GM23248 (cell line): ENCODE measurements at regions not wholly inside any gene's neighbourhood (a gene's known extent, or its start where the extent isn't known, plus 50 kb on each side); places are given as distances from the start of the nearest gene placed in this dataset.

ENCODE experiments used
- DNase-seq: peaks from one replicate; pipeline ENCODE4 v3.0.0-alpha.2; 2015
- H2AFZ ChIP-seq: fragments of 200-600 bp; sonication (generic); 2 replicates; pipeline ENCODE4 v1.6.1; 2016; ENCODE audit warnings: antibody characterized with exemption
- H3F3A ChIP-seq: fragments of 200-600 bp; sonication (generic); 2 replicates; pipeline ENCODE4 v1.6.1; 2016; ENCODE audit warnings: mild to moderate bottlenecking, antibody characterized with exemption, mixed run types; ENCODE audit not compliant: insufficient read depth
- H3K27ac ChIP-seq: fragments of 200-600 bp; sonication (generic); 2 replicates; pipeline ENCODE4 v1.5.1; 2016; ENCODE audit warnings: mild to moderate bottlenecking
- H3K27me3 ChIP-seq: fragments of 200-600 bp; sonication (generic); replicated peaks from 2 replicates; pipeline ENCODE4 v1.6.1; 2016; ENCODE audit warnings: mild to moderate bottlenecking; ENCODE audit not compliant: insufficient read depth
- H3K36me3 ChIP-seq: fragments of 200-600 bp; sonication (generic); 2 replicates; pipeline ENCODE4 v1.6.1; 2016; ENCODE audit warnings: low read depth, mild to moderate bottlenecking
- H3K4me1 ChIP-seq: fragments of 200-600 bp; sonication (generic); 2 replicates; pipeline ENCODE4 v1.6.1; 2016; ENCODE audit warnings: mild to moderate bottlenecking; ENCODE audit not compliant: insufficient read depth
- H3K4me2 ChIP-seq: fragments of 200-600 bp; sonication (generic); one replicate; pipeline ENCODE4 v1.6.1; 2016; ENCODE audit warnings: mild to moderate bottlenecking; ENCODE audit not compliant: unreplicated experiment
- H3K4me3 ChIP-seq: fragments of 200-600 bp; sonication (generic); 2 replicates; pipeline ENCODE4 v1.5.1; 2016; ENCODE audit warnings: mild to moderate bottlenecking
- H3K79me2 ChIP-seq: fragments of 200-600 bp; sonication (generic); 2 replicates; pipeline ENCODE4 v1.6.1; 2016; ENCODE audit warnings: mild to moderate bottlenecking; ENCODE audit not compliant: insufficient read depth
- H3K9ac ChIP-seq: fragments of 200-600 bp; sonication (generic); 2 replicates; pipeline ENCODE4 v1.6.1; 2016; ENCODE audit warnings: mild to moderate bottlenecking
- H3K9me2 ChIP-seq: fragments of 200-600 bp; sonication (generic); 2 replicates; pipeline ENCODE4 v1.6.1; 2016; ENCODE audit warnings: mixed run types, mild to moderate bottlenecking, moderate library complexity; ENCODE audit not compliant: insufficient read depth
- H3K9me3 ChIP-seq: fragments of 200-600 bp; sonication (generic); one replicate; pipeline ENCODE4 v1.6.1; 2017; ENCODE audit warnings: low read depth
- H4K20me1 ChIP-seq: fragments of 200-600 bp; sonication (generic); 2 replicates; pipeline ENCODE4 v1.6.0; 2016; ENCODE audit not compliant: insufficient read depth
- EZH2 ChIP-seq: fragments of 200-600 bp; sonication (generic); IDR thresholded peaks from 2 replicates; pipeline ENCODE4 v1.6.1; 2018; ENCODE audit warnings: antibody characterized with exemption, mild to moderate bottlenecking; ENCODE audit not compliant: insufficient read depth, poor library complexity, severe bottlenecking
- EZH2phosphoT487 ChIP-seq: fragments of 200-600 bp; sonication (generic); IDR thresholded peaks from 2 replicates; pipeline ENCODE4 v1.6.1; 2018; ENCODE audit warnings: antibody characterized with exemption, moderate library complexity, mild to moderate bottlenecking, low read depth; ENCODE audit not compliant: insufficient read depth
- WGBS, 2 experiments: methylation state at CpG; one replicate each; pipeline ENCODE4 v1.1.6; 2015 to 2017; ENCODE audit warnings: low lambda C conversion rate in 2 of 2, low coverage in 1 of 2; ENCODE audit errors: missing lambda C conversion rate in 2 of 2; 5-methylcytosine and 5-hydroxymethylcytosine counted together
- in situ Hi-C: fragments of 300-500 bp; cut with MboI; formaldehyde crosslinking; loops from 2 replicates; pipeline ENCODE4 v1.15.0; 2020

DNA sequence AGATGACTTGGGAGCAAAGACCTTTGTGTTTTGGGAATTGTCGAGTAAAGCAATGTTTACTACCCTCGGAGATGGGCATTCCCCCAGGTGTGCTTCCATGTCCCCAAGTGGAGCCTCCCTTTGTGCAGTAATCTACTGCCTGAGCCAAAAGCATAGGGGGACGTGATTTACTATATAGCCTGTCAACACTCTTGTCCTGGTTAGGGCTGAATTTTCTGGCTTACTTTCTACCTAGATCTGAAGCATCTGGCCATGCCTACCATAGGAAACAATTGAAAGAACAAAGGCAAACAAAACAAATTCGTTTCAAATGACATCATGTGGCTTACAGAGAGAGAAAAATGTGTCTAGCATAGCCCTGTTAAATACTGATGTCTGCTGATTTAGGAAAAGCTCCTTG, 350.6 kb downstream of the SAMD5 start:
- no peaks in the 10 kb centered on the region for H3K27me3 ChIP-seq
- H3F3A ChIP-seq = no peaks in the 10 kb centered on the region
- H3K79me2 ChIP-seq = no peaks in the 10 kb centered on the region
- H3K4me2 ChIP-seq = no peak overlapping the region
- no peak overlapping the region for H3K27ac ChIP-seq
- H3K9me3 ChIP-seq = no peaks in the 10 kb centered on the region
- 5 to 12% methylated on average over 4 of the region's 4 CpGs for WGBS, 2 experiments
- no peak overlapping the region for H2AFZ ChIP-seq
- DNase-seq = no peak
- no peak overlapping the region for H3K4me3 ChIP-seq
- TF ChIP-seq EZH2 (no peak), EZH2phosphoT487 (no peak)
- H4K20me1 ChIP-seq = no peaks in the 10 kb centered on the region
- no peaks in the 10 kb centered on the region for H3K4me1 ChIP-seq
- in situ Hi-C loops = no loop called here
- no peaks in the 10 kb centered on the region for H3K9me2 ChIP-seq
- H3K9ac ChIP-seq = no peak overlapping the region
- no peaks in the 10 kb centered on the region for H3K36me3 ChIP-seq

DNA sequence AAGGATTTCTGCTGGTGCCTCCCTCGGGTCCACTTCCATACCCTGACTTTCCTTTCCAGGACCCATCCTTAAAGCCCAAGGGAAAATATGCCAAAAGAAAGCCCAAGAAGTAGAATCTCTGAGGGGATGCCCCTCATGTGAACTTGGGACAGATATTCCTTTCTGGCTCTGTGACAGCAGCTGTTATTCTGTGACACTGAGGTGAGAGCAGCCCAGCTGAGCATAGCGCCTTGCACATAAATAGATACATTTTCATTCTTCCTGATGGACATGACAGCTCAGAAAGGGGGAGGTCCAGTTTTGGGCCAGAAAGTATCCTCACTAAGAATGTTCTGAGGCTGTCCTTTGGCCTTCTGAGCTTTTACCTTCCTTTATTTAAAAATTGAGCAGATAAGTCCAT, 353.2 kb downstream of the SAMD5 start:
- no peak for DNase-seq

DNA sequence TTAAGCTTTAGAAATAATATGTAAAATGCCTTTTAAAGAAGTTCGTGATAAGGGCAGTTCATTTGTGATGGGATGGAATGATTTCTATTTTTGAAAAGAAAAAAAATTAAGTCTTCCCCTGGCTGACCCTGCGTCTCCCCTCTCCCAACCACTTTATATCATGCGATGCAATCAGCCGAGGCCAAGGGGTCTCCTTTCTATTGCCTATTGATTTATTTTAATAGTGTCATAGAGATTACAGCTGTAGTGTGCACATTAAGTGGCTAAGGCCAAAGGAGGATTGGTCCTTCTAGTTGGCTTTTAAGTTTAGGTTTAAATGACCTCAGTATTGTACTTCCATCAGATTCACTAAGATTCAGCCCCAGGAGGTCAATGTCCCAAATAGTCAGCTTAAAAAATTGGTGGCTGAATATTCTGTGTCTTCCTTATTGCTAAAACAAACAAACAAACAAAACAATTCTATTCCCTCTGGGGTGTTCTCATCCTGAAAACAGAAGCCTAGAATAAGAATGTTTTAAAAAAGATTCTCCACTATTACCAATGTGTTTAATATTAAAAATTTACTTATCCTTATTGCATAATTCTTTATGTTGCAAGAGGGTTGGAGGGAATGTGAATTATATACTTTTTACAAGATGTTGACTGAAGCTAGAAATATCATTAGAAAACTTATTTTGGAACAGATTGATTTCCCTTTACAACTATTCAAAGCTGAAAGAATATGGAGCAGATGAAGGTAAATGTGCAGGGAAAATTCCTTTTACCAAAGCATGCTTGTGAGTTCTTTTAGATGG, 359.1 kb downstream of the SAMD5 start:
- in situ Hi-C loops = no loop called here
- H3K27ac ChIP-seq = no peak overlapping the region
- no peak overlapping the region for H2AFZ ChIP-seq
- H3K79me2 ChIP-seq = no peaks in the 10 kb centered on the region
- 18 to 22% methylated on average over 4 of the region's 4 CpGs for WGBS, 2 experiments
- H4K20me1 ChIP-seq = no peaks in the 10 kb centered on the region
- H3F3A ChIP-seq = no peaks in the 10 kb centered on the region
- H3K4me3 ChIP-seq = no peak overlapping the region
- no peak for TF ChIP-seq EZH2
- no peak for TF ChIP-seq EZH2phosphoT487
- no peaks in the 10 kb centered on the region for H3K9me2 ChIP-seq
- no peak for DNase-seq
- H3K4me1 ChIP-seq = no peaks in the 10 kb centered on the region
- no peaks in the 10 kb centered on the region for H3K27me3 ChIP-seq
- no peaks in the 10 kb centered on the region for H3K36me3 ChIP-seq
- no peak overlapping the region for H3K9ac ChIP-seq
- H3K4me2 ChIP-seq = no peak overlapping the region
- H3K9me3 ChIP-seq = no peaks in the 10 kb centered on the region

More for the DNA sequence above, 353.2 kb downstream of the SAMD5 start:
- no peaks in the 10 kb centered on the region for H3K4me1 ChIP-seq
- no peak overlapping the region for H2AFZ ChIP-seq
- in situ Hi-C loops = no loop called here
- no peaks in the 10 kb centered on the region for H4K20me1 ChIP-seq
- H3K79me2 ChIP-seq = no peaks in the 10 kb centered on the region
- TF ChIP-seq EZH2 (no peak), EZH2phosphoT487 (no peak)
- H3K9me2 ChIP-seq = no peaks in the 10 kb centered on the region
- H3K4me3 ChIP-seq = no peak overlapping the region
- no peak overlapping the region for H3K4me2 ChIP-seq
- no peaks in the 10 kb centered on the region for H3K9me3 ChIP-seq
- no peaks in the 10 kb centered on the region for H3F3A ChIP-seq
- WGBS, 2 experiments = 28 to 32% methylated on average over 2 of the region's 2 CpGs
- H3K9ac ChIP-seq = no peak overlapping the region
- no peaks in the 10 kb centered on the region for H3K27me3 ChIP-seq
- H3K27ac ChIP-seq = no peak overlapping the region
- H3K36me3 ChIP-seq = no peaks in the 10 kb centered on the region

DNA sequence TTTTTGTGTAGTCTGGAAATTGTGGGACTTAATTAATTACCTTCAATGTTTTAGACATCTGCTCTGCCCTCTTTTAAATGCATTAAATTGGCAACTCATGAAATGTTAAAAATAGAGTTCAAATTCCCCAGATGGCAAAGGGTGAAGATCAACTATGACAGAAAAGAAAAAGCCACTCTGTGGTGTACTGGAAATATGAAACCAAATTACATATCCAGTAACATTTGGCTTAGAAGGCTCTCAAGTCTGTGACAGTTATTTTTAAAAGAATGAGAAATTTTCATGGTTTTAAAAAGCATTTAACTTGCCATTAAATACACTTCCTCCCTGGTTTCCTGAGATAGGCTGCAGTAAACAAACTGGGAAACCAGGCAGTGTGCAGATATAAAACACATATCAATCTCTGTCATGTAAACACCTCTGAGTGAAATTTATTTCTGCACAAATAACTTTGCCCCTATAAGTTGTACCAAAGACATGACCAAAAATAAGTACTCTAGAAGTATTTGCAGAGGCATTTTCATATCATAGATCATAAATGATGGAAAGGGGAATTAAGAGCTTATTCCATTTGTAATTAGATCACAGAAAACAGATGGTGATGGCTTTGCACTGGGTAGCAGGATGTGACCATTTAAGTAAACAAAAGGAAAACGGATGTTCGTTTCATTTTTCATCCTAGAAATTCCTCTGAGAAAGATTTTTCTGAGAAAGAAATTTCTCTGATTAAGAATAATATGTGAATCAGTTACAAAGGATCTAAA, 360.1 kb downstream of the SAMD5 start:
- Histone ChIP-seq H3K27me3 (no peaks in the 10 kb centered on the region), H3K79me2 (no peaks in the 10 kb centered on the region), H3K9me3 (no peaks in the 10 kb centered on the region), H3K4me3 (no peak overlapping the region), H3K9ac (no peak overlapping the region), H3K4me2 (no peak overlapping the region), H2AFZ (no peak overlapping the region), H3K9me2 (no peaks in the 10 kb centered on the region), H4K20me1 (no peaks in the 10 kb centered on the region), H3K27ac (no peak overlapping the region), H3K36me3 (no peaks in the 10 kb centered on the region), H3F3A (no peaks in the 10 kb centered on the region), H3K4me1 (no peaks in the 10 kb centered on the region)
- 4 to 9% methylated on average over 2 of the region's 2 CpGs for WGBS, 2 experiments
- DNase-seq = no peak
- no peak for TF ChIP-seq EZH2phosphoT487
- TF ChIP-seq EZH2 = no peak
- in situ Hi-C loops = no loop called here
